ENCODE measurements at regions not wholly inside any gene's neighbourhood (a gene's known extent, or its start where the extent isn't known, plus 50 kb on each side); places are given as distances from the start of the nearest gene placed in this dataset.

- no peak for DNase-seq
Observed at GRCh38 chr1:55369474-55369873, 154.3 kb upstream of the USP24 start.

- DNase-seq = no peak
Observed at GRCh38 chr1:55368698-55369097, 153.5 kb upstream of the USP24 start.

- DNase-seq = no peak
Observed at GRCh38 chr1:55367273-55367672, 152.1 kb upstream of the USP24 start.

- no peak for DNase-seq
Observed at GRCh38 chr1:55364216-55364615, 149.1 kb upstream of the USP24 start.

GRCh38 chr1:55363268-55363667 is 148.1 kb upstream of the USP24 start:
- no peak for DNase-seq

- DNase-seq = no peak
Observed at GRCh38 chr1:55362558-55362957, 147.4 kb upstream of the USP24 start.

- no peak for DNase-seq
Observed at GRCh38 chr1:55359611-55360010, 144.4 kb upstream of the USP24 start.

- no peak for DNase-seq
Observed at GRCh38 chr1:55358581-55358980, 143.4 kb upstream of the USP24 start.

- no peak for DNase-seq
Observed at GRCh38 chr1:55355549-55355948, 140.4 kb upstream of the USP24 start.

GRCh38 chr1:55353707-55354620 is 138.8 kb upstream of the USP24 start:
- no peak for DNase-seq

- DNase-seq = no peak
Observed at GRCh38 chr1:55352811-55353180, 137.6 kb upstream of the USP24 start.

GRCh38 chr1:55352080-55352810 is 137.1 kb upstream of the USP24 start:
- DNase-seq = no peak

GRCh38 chr1:55348356-55348755 is 133.2 kb upstream of the USP24 start:
- DNase-seq = no peak

- no peak for DNase-seq
Observed at GRCh38 chr1:55347866-55348265, 132.7 kb upstream of the USP24 start.

- no peak for DNase-seq
Observed at GRCh38 chr1:55347041-55347440, 131.9 kb upstream of the USP24 start.

- DNase-seq = no peak
Observed at GRCh38 chr1:55346586-55346985, 131.4 kb upstream of the USP24 start.

- DNase-seq = no peak
Observed at GRCh38 chr1:55339681-55340080, 124.5 kb upstream of the USP24 start.

- no peak for DNase-seq
Observed at GRCh38 chr1:55338448-55338820, 123.3 kb upstream of the USP24 start.

GRCh38 chr1:55337801-55338447 is 122.8 kb upstream of the USP24 start:
- no peak for DNase-seq

GRCh38 chr1:55334797-55335196 is 119.6 kb upstream of the USP24 start:
- no peak for DNase-seq

GRCh38 chr1:55334160-55334559 is 119.0 kb upstream of the USP24 start:
- no peak for DNase-seq

GRCh38 chr1:55333461-55333860 is 118.3 kb upstream of the USP24 start:
- DNase-seq = no peak

GRCh38 chr1:55331351-55331750 is 116.2 kb upstream of the USP24 start:
- DNase-seq = no peak

Measured in activated naive CD4-positive, alpha-beta T cell (primary cell).